Vagina (tissue), 2 donors: ENCODE measurements at regions not wholly inside any gene's neighbourhood (a gene's known extent, or its start where the extent isn't known, plus 50 kb on each side); places are given as distances from the start of the nearest gene placed in this dataset.

ENCODE experiments used
- DNase-seq, 2 donors: peaks; one replicate each; pipeline ENCODE4 v3.0.0-alpha.2; 2017; ENCODE audit errors: extremely low spot score in 2 of 2
- H3K27ac ChIP-seq: fragments of 200-600 bp; sonication (generic); one replicate; pipeline ENCODE4 v1.5.1; 2019
- H3K27me3 ChIP-seq: fragments of 200-600 bp; sonication (generic); one replicate; pipeline ENCODE4 v1.5.1; 2019
- H3K36me3 ChIP-seq, 2 donors: fragments of 200-600 bp; sonication (generic); one replicate each; pipeline ENCODE4 v1.5.1; 2017 to 2019
- H3K4me1 ChIP-seq: fragments of 200-600 bp; sonication (generic); one replicate; pipeline ENCODE4 v1.5.1; 2019
- H3K4me3 ChIP-seq, 2 donors: fragments of 200-600 bp; sonication (generic); 1 replicate in 1 of 2; 2 replicates in 1 of 2; pipeline ENCODE4 v1.5.1; 2016 to 2019
- H3K9me3 ChIP-seq: fragments of 200-600 bp; sonication (generic); one replicate; pipeline ENCODE4 v1.5.1; 2019
- POLR2A ChIP-seq, 2 donors: fragments of 450-650 bp; IDR thresholded peaks; one replicate each; pipeline ENCODE4 v1.6.1; 2017; ENCODE audit warnings: antibody characterized with exemption in 2 of 2, mild to moderate bottlenecking in 2 of 2, moderate library complexity in 2 of 2
- POLR2AphosphoS5 ChIP-seq, 2 donors: sonication (generic); formaldehyde crosslinking; IDR thresholded peaks; one replicate each; pipeline ENCODE4 v1.9.0; 2017; ENCODE audit warnings: antibody characterized with exemption in 2 of 2, mild to moderate bottlenecking in 2 of 2, low read depth in 1 of 2; ENCODE audit not compliant: insufficient read depth in 1 of 2
- intact Hi-C: fragments of 100-400 bp; cut with DNase I; formaldehyde crosslinking; loops from one replicate; pipeline ENCODE4 v1.15.1; 2023
- TF ChIP-seq, protein P1 (sequence below), 3 experiments: fragments of 450-650 bp in 2 of 3; fragments of 200-600 bp in 1 of 3; sonication (generic) in 1 of 3; IDR thresholded peaks; one replicate each; pipeline ENCODE4 v1.5.1; 2017 to 2019; ENCODE audit warnings: antibody characterized with exemption in 3 of 3, mild to moderate bottlenecking in 2 of 3, moderate library complexity in 2 of 3

DNA sequence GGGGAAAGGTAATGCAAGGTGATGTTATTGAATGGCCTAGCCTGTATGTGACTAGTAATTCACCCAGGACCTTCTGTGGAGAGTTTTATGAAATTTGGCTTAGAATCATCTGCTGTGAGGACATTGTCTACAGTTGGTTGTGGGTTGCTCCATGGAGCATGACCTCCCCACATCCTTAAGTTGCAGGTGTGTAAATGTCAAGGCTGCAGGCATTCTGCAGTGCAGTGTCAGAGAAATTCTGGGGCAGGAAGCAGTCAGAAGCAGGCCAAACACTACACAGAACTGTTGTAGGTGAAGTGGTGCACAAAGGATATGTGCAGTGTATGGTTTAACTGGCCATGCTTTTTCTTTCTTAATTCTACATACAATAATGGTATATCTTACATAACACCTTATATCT, 588.3 kb downstream of the EBF1 start:
- Histone ChIP-seq H3K4me1 (no peaks in the 10 kb centered on the region), H3K9me3 (no peaks in the 10 kb centered on the region), H3K4me3 (no peak overlapping the region), H3K27ac (no peak overlapping the region), H3K27me3 (no peaks in the 10 kb centered on the region), H3K36me3 (no peaks in the 10 kb centered on the region)
- TF ChIP-seq POLR2A (IDR thresholded peaks at IDR 0.05), result no peak
- TF ChIP-seq, protein P1, sequence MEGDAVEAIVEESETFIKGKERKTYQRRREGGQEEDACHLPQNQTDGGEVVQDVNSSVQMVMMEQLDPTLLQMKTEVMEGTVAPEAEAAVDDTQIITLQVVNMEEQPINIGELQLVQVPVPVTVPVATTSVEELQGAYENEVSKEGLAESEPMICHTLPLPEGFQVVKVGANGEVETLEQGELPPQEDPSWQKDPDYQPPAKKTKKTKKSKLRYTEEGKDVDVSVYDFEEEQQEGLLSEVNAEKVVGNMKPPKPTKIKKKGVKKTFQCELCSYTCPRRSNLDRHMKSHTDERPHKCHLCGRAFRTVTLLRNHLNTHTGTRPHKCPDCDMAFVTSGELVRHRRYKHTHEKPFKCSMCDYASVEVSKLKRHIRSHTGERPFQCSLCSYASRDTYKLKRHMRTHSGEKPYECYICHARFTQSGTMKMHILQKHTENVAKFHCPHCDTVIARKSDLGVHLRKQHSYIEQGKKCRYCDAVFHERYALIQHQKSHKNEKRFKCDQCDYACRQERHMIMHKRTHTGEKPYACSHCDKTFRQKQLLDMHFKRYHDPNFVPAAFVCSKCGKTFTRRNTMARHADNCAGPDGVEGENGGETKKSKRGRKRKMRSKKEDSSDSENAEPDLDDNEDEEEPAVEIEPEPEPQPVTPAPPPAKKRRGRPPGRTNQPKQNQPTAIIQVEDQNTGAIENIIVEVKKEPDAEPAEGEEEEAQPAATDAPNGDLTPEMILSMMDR (IDR thresholded peaks at IDR 0.05), result no peak
- no peak for TF ChIP-seq POLR2AphosphoS5 (IDR thresholded peaks at IDR 0.05; ENCODE audit: insufficient read depth in 1 of 2, low read depth in 1 of 2)
- intact Hi-C loops, result no loop called here
- DNase-seq, result no peak

DNA sequence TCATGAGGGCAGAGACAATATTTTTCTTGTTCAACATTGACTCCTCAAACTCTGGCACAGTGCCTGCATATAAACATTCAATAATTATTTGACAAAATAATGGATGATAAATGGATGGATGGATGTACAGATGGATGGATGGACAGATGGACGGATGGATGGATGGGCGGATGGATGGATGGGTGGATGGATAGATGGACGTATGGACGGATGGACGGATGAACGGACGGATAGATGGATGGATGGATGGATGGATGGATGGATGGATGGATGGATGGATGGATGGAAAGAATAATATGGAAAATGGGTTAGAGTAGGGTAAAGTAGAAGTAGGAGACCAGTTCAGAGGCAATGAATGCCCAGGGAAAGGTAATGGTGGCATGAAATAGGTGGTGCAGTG, 589.2 kb downstream of the EBF1 start:
- Histone ChIP-seq H3K4me3 (no peak overlapping the region), H3K36me3 (no peaks in the 10 kb centered on the region), H3K4me1 (no peaks in the 10 kb centered on the region), H3K9me3 (no peaks in the 10 kb centered on the region), H3K27ac (no peak overlapping the region), H3K27me3 (no peaks in the 10 kb centered on the region)
- DNase-seq, result no peak
- intact Hi-C loops, result no loop called here
- TF ChIP-seq POLR2A (IDR thresholded peaks at IDR 0.05), result no peak

DNA sequence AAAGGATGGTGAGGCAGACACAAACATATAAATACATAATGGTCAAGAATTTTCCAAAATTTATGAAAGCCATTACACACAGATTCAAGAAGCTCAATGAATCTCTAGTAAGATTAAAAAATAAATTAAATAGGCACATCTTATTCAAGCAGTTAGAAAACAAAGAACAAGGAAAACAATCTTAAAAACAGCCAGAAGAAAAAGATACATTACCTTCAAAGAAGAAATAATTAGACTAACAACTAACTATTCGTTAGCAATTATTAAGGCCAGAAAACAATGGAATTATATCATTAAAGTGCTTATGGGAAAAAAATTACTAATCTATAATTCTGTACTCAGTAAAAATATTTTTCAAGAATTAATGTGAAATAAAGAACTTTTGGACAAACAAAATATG, 593.1 kb downstream of the EBF1 start:
- no peaks in the 10 kb centered on the region for H3K27me3 ChIP-seq
- no peak for DNase-seq
- no peak overlapping the region for H3K27ac ChIP-seq
- H3K36me3 ChIP-seq, result no peaks in the 10 kb centered on the region
- H3K4me3 ChIP-seq, result no peak overlapping the region
- H3K9me3 ChIP-seq, result no peaks in the 10 kb centered on the region
- intact Hi-C loops, result no loop called here
- H3K4me1 ChIP-seq, result no peaks in the 10 kb centered on the region
- TF ChIP-seq POLR2A (IDR thresholded peaks at IDR 0.05) (no peak), POLR2AphosphoS5 (IDR thresholded peaks at IDR 0.05; ENCODE audit: insufficient read depth in 1 of 2, low read depth in 1 of 2) (no peak)
- TF ChIP-seq, protein P1 (IDR thresholded peaks at IDR 0.05), result no peak

DNA sequence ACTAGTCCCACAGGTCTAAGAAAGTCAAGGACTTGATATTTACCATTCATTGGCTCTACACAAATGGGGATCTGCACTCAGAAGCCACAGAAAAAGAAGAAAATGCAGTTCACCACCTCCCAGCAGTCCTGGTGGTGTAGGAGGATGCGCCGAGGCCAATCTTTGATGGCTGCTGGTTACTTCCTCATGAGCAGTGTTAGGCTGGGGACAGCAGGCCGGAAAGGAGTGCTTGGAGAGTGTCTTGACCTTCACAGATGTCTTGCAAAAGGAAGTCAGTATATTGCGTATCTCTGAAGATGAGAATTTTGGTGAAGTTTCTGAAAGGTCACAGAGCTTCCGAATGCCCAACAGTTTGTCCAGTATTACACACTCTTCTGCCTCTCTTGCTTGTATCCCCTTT, 597.0 kb downstream of the EBF1 start:
- no peak overlapping the region for H3K4me3 ChIP-seq
- no peaks in the 10 kb centered on the region for H3K36me3 ChIP-seq
- intact Hi-C loops, result no loop called here
- no peaks in the 10 kb centered on the region for H3K9me3 ChIP-seq
- peaks cover 10% of the 10 kb centered on the region for H3K4me1 ChIP-seq
- no peaks in the 10 kb centered on the region for H3K27me3 ChIP-seq
- no peak for TF ChIP-seq POLR2AphosphoS5 (IDR thresholded peaks at IDR 0.05; ENCODE audit: insufficient read depth in 1 of 2, low read depth in 1 of 2)
- no peak for TF ChIP-seq POLR2A (IDR thresholded peaks at IDR 0.05)
- TF ChIP-seq, protein P1 (IDR thresholded peaks at IDR 0.05), result no peak
- DNase-seq, result no peak
- no peak overlapping the region for H3K27ac ChIP-seq

DNA sequence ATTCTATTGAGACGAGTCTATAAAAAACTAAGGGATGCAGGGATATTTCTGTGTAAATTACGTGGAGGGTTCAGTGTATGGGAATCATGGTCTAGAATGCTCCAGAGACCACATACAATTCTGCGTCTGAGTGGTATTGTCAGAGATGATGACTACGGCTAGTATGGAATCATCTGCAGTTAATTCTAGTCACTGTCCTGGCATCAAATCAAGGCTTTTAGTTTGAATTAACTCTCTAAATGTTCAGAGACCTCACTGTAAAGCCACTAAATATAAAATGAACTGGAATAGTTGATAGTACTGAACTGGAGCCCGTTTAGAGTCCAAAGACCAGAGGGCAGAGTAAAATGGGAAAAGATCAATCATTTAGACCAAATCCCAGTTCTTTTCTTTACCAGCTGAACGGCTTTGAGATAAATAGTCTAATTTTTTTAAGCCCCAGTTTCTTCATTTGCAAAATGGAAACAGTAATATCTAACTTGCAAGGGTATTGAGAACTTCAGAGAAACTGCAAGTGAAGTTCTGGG, 599.8 kb downstream of the EBF1 start:
- intact Hi-C loops, result no loop called here
- Histone ChIP-seq H3K36me3 (no peaks in the 10 kb centered on the region), H3K4me1 (peaks cover 10% of the 10 kb centered on the region), H3K9me3 (no peaks in the 10 kb centered on the region), H3K27ac (no peak overlapping the region), H3K27me3 (no peaks in the 10 kb centered on the region), H3K4me3 (no peak overlapping the region)
- TF ChIP-seq POLR2A (IDR thresholded peaks at IDR 0.05) (no peak), POLR2AphosphoS5 (IDR thresholded peaks at IDR 0.05; ENCODE audit: insufficient read depth in 1 of 2, low read depth in 1 of 2) (no peak)
- TF ChIP-seq, protein P1 (IDR thresholded peaks at IDR 0.05), result no peak
- DNase-seq, result no peak
